Loucy (cell line): ENCODE measurements at regions not wholly inside any gene's neighbourhood (a gene's known extent, or its start where the extent isn't known, plus 50 kb on each side); places are given as distances from the start of the nearest gene placed in this dataset.
"Not testable (repeated sequence)": the region's sequence is repeated elsewhere in the genome, so short reads cannot be mapped to it uniquely, and the experiment has no call there.

Experiments
- EZH2phosphoT487 ChIP-seq: fragments of 200-600 bp; IDR thresholded peaks from 2 replicates; pipeline ENCODE4 v1.6.1; 2018; ENCODE audit warnings: antibody characterized with exemption, mild to moderate bottlenecking, moderate library complexity, borderline replicate concordance
- TF ChIP-seq, protein P1 (sequence below): fragments of 200-600 bp; sonication (generic); conservative IDR thresholded peaks from 2 replicates; pipeline ENCODE4 v1.5.1; 2014; ENCODE audit warnings: mild to moderate bottlenecking, antibody characterized with exemption, low read length

DNA sequence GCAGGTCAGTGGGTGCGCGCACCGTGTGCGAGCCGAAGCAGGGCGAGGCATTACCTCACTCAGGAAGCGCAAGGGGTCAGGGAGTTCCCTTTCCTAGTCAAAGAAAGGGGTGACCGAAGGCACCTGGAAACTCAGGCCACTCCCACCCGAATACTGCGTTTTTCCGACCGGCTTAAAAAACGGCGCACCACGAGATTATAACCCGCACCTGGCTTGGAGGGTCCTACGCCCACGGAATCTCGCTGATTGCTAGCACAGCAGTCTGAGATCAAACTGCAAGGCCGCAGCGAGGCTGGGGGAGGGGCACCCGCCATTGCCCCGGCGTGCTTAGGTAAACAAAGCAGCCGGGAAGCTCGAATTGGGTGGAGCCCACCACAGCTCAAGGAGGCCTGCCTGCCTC is 216.2 kb downstream of the TMEM161B start:
- TF ChIP-seq, protein P1, sequence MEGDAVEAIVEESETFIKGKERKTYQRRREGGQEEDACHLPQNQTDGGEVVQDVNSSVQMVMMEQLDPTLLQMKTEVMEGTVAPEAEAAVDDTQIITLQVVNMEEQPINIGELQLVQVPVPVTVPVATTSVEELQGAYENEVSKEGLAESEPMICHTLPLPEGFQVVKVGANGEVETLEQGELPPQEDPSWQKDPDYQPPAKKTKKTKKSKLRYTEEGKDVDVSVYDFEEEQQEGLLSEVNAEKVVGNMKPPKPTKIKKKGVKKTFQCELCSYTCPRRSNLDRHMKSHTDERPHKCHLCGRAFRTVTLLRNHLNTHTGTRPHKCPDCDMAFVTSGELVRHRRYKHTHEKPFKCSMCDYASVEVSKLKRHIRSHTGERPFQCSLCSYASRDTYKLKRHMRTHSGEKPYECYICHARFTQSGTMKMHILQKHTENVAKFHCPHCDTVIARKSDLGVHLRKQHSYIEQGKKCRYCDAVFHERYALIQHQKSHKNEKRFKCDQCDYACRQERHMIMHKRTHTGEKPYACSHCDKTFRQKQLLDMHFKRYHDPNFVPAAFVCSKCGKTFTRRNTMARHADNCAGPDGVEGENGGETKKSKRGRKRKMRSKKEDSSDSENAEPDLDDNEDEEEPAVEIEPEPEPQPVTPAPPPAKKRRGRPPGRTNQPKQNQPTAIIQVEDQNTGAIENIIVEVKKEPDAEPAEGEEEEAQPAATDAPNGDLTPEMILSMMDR = not testable (repeated sequence)
- TF ChIP-seq EZH2phosphoT487 = not testable (repeated sequence)
